CD4-positive, alpha-beta T cell (primary cell): ENCODE measurements at regions not wholly inside any gene's neighbourhood (a gene's known extent, or its start where the extent isn't known, plus 50 kb on each side); places are given as distances from the start of the nearest gene placed in this dataset.

Source experiments
- ATAC-seq: fragments of 200-7000 bp; cut with Tn5 transposase; one replicate; pipeline ENCODE4 v1.10.0; 2022; ENCODE audit warnings: mild to moderate bottlenecking; ENCODE audit not compliant: poor library complexity
- CTCF ChIA-PET: fragments of 350-600 bp; sonication (Branson Sonifier 250); formaldehyde crosslinking; loops from one replicate; lab custom pipeline; 2021; ENCODE audit warnings: antibody characterized with exemption, inconsistent platforms; lab: Charles Lee
- POLR2A ChIA-PET: fragments of 350-600 bp; sonication (Branson Sonifier 250); formaldehyde crosslinking; loops from one replicate; lab custom pipeline; 2021; ENCODE audit warnings: antibody characterized with exemption, inconsistent platforms; lab: Charles Lee
- DNase-seq, 14 experiments: peaks; one replicate each; pipeline ENCODE4 v3.0.0-alpha.2; 2013 to 2020; ENCODE audit warnings: mixed read lengths in 2 of 14
- H3K27ac ChIP-seq, 2 donors: one replicate each; pipeline versions ENCODE4 v1.5.1 to v1.7.0; 2013; ENCODE audit warnings: low read length in 2 of 2, low read depth in 1 of 2, mild to moderate bottlenecking in 1 of 2
- H3K27me3 ChIP-seq, 2 experiments: 1 replicate in 1 of 2; 2 replicates in 1 of 2; pipeline versions ENCODE4 v1.6.1 to v1.7.0; 2013; ENCODE audit warnings: low read length in 2 of 2, control low read depth in 1 of 2, mild to moderate bottlenecking in 1 of 2, moderate library complexity in 1 of 2; ENCODE audit not compliant: insufficient read depth in 2 of 2, control insufficient read depth in 1 of 2
- H3K36me3 ChIP-seq: one replicate; pipeline ENCODE4 v1.6.1; 2013; ENCODE audit warnings: low read length, control low read depth; ENCODE audit not compliant: insufficient read depth
- H3K4me1 ChIP-seq: one replicate; pipeline ENCODE4 v1.6.1; 2013; ENCODE audit warnings: low read length, control low read depth; ENCODE audit not compliant: insufficient read depth
- H3K4me3 ChIP-seq: one replicate; pipeline ENCODE4 v1.5.1; 2013; ENCODE audit warnings: mild to moderate bottlenecking, low read length, moderate library complexity
- H3K9me3 ChIP-seq, 2 experiments: 1 replicate in 1 of 2; 2 replicates in 1 of 2; pipeline versions ENCODE4 v1.6.1 to v1.7.0; 2013; ENCODE audit warnings: low read length in 2 of 2, mild to moderate bottlenecking in 2 of 2, control low read depth in 1 of 2, moderate library complexity in 1 of 2; ENCODE audit not compliant: control insufficient read depth in 1 of 2, insufficient read depth in 1 of 2
- H3K27ac Mint-ChIP-seq: one replicate; pipeline ENCODE4 v1.8.0; 2020; ENCODE audit warnings: mixed read lengths
- H3K27me3 Mint-ChIP-seq: one replicate; pipeline ENCODE4 v1.8.0; 2021; ENCODE audit warnings: mixed read lengths
- H3K36me3 Mint-ChIP-seq: one replicate; pipeline ENCODE4 v1.8.0; 2021; ENCODE audit warnings: low read depth, mixed read lengths
- H3K4me1 Mint-ChIP-seq: one replicate; pipeline ENCODE4 v1.8.0; 2021; ENCODE audit warnings: low read depth, mixed read lengths
- H3K4me3 Mint-ChIP-seq: one replicate; pipeline ENCODE4 v1.8.0; 2020; ENCODE audit warnings: mild to moderate bottlenecking, mixed read lengths
- H3K9me3 Mint-ChIP-seq: one replicate; pipeline ENCODE4 v1.8.0; 2020; ENCODE audit warnings: mixed read lengths
- intact Hi-C, 2 experiments: fragments of 100-400 bp; cut with DNase I in 1 of 2; cut with micrococcal nuclease in 1 of 2; formaldehyde crosslinking; loops; one replicate each; pipeline versions ENCODE4 v1.15.1 to v1.9.0; 2023 to 2025; cut with DNase I, micrococcal nuclease
- TF ChIP-seq, protein P1 (sequence below): fragments of 200-600 bp; IDR thresholded peaks from one replicate; pipeline ENCODE4 v1.8.0; 2022; ENCODE audit warnings: antibody characterized with exemption, mild to moderate bottlenecking

DNA sequence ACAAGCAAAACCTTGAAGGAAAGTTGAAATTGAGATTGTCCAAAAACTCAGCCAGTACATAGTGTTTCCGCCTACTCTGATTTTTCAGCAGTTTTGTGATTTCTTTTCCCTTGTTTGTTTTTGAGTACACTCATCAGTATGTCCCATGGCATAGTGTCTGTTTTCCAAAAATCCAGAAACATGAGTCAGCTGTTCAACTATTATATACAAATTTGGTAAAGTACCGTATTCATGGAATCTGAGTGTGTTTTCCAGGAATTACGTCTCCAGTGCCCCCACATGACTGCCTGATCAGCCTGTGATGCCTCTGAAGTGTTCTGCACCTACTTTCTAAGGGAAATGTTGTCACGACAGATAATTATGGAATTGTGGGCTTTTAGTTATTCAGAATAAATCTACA is 186.8 kb downstream of the LTN1 start:
- no peak overlapping the region for H3K4me3 ChIP-seq
- DNase-seq (no peak), ATAC-seq (no peak)
- Mint-ChIP-seq H3K4me3 (no peak overlapping the region), H3K9me3 (peaks cover 7% of the 10 kb centered on the region), H3K36me3 (peaks cover 40% of the 10 kb centered on the region), H3K27me3 (no peaks in the 10 kb centered on the region), H3K4me1 (no peaks in the 10 kb centered on the region), H3K27ac (no peak overlapping the region)
- H3K27ac ChIP-seq = no peak overlapping the region
- H3K27me3 ChIP-seq = no peaks in the 10 kb centered on the region
- no peaks in the 10 kb centered on the region for H3K36me3 ChIP-seq
- H3K4me1 ChIP-seq = no peaks in the 10 kb centered on the region
- intact Hi-C loops = no loop called here
- CTCF ChIA-PET = no interaction called here
- TF ChIP-seq, protein P1, sequence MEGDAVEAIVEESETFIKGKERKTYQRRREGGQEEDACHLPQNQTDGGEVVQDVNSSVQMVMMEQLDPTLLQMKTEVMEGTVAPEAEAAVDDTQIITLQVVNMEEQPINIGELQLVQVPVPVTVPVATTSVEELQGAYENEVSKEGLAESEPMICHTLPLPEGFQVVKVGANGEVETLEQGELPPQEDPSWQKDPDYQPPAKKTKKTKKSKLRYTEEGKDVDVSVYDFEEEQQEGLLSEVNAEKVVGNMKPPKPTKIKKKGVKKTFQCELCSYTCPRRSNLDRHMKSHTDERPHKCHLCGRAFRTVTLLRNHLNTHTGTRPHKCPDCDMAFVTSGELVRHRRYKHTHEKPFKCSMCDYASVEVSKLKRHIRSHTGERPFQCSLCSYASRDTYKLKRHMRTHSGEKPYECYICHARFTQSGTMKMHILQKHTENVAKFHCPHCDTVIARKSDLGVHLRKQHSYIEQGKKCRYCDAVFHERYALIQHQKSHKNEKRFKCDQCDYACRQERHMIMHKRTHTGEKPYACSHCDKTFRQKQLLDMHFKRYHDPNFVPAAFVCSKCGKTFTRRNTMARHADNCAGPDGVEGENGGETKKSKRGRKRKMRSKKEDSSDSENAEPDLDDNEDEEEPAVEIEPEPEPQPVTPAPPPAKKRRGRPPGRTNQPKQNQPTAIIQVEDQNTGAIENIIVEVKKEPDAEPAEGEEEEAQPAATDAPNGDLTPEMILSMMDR = no peak
- POLR2A ChIA-PET = no interaction called here
- H3K9me3 ChIP-seq = no peaks in the 10 kb centered on the region

DNA sequence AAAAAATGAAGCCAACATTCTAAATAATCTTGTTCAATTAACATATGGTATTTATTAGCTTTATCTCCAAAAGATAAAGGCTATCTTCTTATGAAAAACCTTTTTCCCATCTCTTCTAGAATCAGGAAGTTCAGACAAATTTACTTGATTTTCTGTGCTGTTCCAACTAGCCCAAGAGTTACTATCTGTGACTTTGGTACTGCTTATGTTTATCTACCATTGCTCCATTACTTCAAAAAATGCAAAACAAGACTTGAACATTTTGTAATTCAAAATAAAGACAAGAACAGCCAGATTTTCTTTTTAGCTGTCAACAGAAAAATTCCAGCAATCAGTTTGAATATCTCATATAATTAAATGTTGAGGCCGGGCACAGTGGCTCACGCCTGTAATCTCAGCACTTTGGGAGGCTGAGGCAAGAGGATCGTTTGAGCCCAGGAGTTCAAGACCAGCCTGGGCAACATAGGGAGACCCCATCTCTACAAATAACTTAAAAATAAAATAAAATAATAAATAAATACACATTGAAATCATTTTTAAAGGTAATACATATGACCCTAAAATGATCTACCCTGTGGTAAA is 188.5 kb downstream of the LTN1 start:
- TF ChIP-seq, protein P1 = no peak
- peaks cover 44% of the 10 kb centered on the region for H3K36me3 Mint-ChIP-seq
- Histone ChIP-seq H3K27ac (no peak overlapping the region), H3K9me3 (no peaks in the 10 kb centered on the region), H3K27me3 (no peaks in the 10 kb centered on the region), H3K4me3 (no peak overlapping the region), H3K4me1 (no peaks in the 10 kb centered on the region), H3K36me3 (no peaks in the 10 kb centered on the region)
- ATAC-seq (no peak), DNase-seq (no peak)
- peaks cover 7% of the 10 kb centered on the region for H3K9me3 Mint-ChIP-seq
- ChIA-PET CTCF (no interaction called here), POLR2A (no interaction called here)
- no peak overlapping the region for H3K27ac Mint-ChIP-seq
- no peaks in the 10 kb centered on the region for H3K4me1 Mint-ChIP-seq
- no peak overlapping the region for H3K4me3 Mint-ChIP-seq
- intact Hi-C loops = no loop called here
- H3K27me3 Mint-ChIP-seq = no peaks in the 10 kb centered on the region

DNA sequence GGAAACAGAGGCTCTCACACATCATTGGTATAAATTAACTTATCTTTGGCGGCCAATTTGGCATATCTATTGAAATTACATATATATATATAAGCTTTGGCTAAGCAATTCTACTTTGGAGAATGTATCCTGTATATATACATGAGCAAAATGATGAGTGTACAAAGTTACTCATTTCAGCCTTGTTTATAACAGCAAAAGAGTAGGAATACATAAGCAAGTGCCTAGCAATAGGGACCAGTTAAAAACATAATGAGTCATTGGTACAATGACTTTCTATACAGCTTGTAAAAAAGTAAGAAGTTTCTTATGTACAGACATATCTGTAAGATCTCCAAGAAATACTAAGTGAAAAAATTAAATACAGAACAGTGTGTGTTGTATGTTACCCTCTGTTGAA is 190.8 kb downstream of the LTN1 start:
- POLR2A ChIA-PET = no interaction called here
- H3K9me3 ChIP-seq = no peaks in the 10 kb centered on the region
- H3K4me1 ChIP-seq = no peaks in the 10 kb centered on the region
- Mint-ChIP-seq H3K27ac (no peak overlapping the region), H3K4me1 (no peaks in the 10 kb centered on the region), H3K27me3 (no peaks in the 10 kb centered on the region), H3K36me3 (peaks cover 31% of the 10 kb centered on the region), H3K4me3 (no peak overlapping the region), H3K9me3 (no peaks in the 10 kb centered on the region)
- H3K27me3 ChIP-seq = no peaks in the 10 kb centered on the region
- TF ChIP-seq, protein P1 = no peak
- no peak overlapping the region for H3K4me3 ChIP-seq
- intact Hi-C loops = no loop called here
- H3K36me3 ChIP-seq = no peaks in the 10 kb centered on the region
- CTCF ChIA-PET = no interaction called here
- DNase-seq (no peak), ATAC-seq (no peak)
- H3K27ac ChIP-seq = no peak overlapping the region
